SK-N-MC (cell line): ENCODE measurements at regions not wholly inside any gene's neighbourhood (a gene's known extent, or its start where the extent isn't known, plus 50 kb on each side); places are given as distances from the start of the nearest gene placed in this dataset.

Experiments used
- DNase-seq: peaks from one replicate; pipeline ENCODE4 v3.0.0-alpha.2; 2011; ENCODE audit warnings: low read depth, low spot score
- H3K27ac ChIP-seq: fragments of 200-600 bp; sonication (generic); 2 replicates; pipeline ENCODE4 v1.5.1; 2016; ENCODE audit warnings: mixed run types
- H3K36me3 ChIP-seq: fragments of 200-600 bp; sonication (generic); 2 replicates; pipeline ENCODE4 v1.6.1; 2017; ENCODE audit warnings: antibody characterized with exemption, low read length, mixed read lengths; ENCODE audit not compliant: insufficient read depth
- H3K4me3 ChIP-seq: fragments of 200-600 bp; sonication (generic); 2 replicates; pipeline ENCODE4 v1.5.1; 2016
- H3K9ac ChIP-seq: fragments of 200-600 bp; sonication (generic); 2 replicates; pipeline ENCODE4 v1.8.0; 2017; ENCODE audit warnings: mixed run types, mixed read lengths; ENCODE audit not compliant: insufficient read length
- H3K9me3 ChIP-seq: fragments of 200-600 bp; sonication (generic); 2 replicates; pipeline ENCODE4 v1.6.1; 2017; ENCODE audit warnings: low read depth, mild to moderate bottlenecking, antibody characterized with exemption, low read length, moderate library complexity, mixed read lengths
- EZH2 ChIP-seq: fragments of 200-600 bp; sonication (generic); IDR thresholded peaks from one replicate; pipeline ENCODE4 v1.6.1; 2017; ENCODE audit warnings: antibody characterized with exemption
- FOXP2 ChIP-seq: optimal IDR thresholded peaks from 2 replicates; pipeline ENCODE3; 2011; ENCODE audit warnings: mild to moderate bottlenecking, moderate library complexity; ENCODE audit not compliant: insufficient read depth; ENCODE audit errors: extremely low read length, control extremely low read depth
- POLR2AphosphoS5 ChIP-seq: IDR thresholded peaks from 2 replicates; pipeline ENCODE4 v1.6.1; 2012; ENCODE audit warnings: mild to moderate bottlenecking, low read depth, low read length, borderline replicate concordance

DNA sequence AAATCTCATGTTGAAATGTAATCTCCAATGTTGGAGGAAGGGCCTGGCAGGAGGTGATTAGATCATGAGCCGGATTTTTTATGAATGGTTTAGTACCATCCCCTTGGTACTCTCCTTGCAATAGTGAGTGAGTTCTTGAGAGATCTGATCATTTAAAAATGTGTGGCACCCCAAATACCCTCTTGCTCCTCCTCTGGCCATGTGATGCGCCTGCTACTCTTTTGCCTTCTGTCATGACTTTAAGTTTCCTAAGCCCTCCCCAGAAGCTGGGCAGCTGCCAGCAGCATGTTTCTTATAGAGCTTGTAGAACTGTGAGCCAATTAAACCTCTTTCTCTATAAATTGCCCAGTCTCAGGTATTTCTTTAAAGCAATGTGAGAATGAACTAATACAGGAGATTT is 72.6 kb upstream of the FIGN start:
- no peak for DNase-seq
- Histone ChIP-seq H3K9ac (no peak overlapping the region), H3K4me3 (no peak overlapping the region), H3K36me3 (no peaks in the 10 kb centered on the region), H3K9me3 (no peaks in the 10 kb centered on the region), H3K27ac (no peak overlapping the region)
- TF ChIP-seq POLR2AphosphoS5 (no peak), FOXP2 (no peak), EZH2 (no peak)

DNA sequence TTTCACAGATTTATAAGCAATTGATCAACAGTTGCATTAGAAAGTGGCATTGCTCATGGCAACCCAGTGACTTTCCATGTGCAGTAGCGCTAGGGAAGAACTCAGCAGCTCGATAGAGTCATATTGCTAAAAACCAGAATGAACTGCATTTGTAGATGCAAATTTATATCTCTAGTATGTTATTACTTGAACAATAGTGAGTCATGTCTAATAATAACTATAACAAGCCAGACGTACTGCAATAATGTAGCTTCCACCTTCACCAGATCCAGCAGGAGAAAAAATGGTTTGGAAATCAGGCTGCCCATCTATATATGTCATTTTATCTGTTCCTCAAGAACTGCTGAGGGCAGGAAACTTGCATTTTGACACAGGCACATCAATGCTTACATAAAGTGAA is 66.5 kb upstream of the FIGN start:
- Histone ChIP-seq H3K36me3 (no peaks in the 10 kb centered on the region), H3K9ac (no peak overlapping the region), H3K4me3 (no peak overlapping the region), H3K9me3 (no peaks in the 10 kb centered on the region), H3K27ac (no peak overlapping the region)
- no peak for TF ChIP-seq POLR2AphosphoS5
- TF ChIP-seq EZH2 = no peak
- TF ChIP-seq FOXP2 = no peak
- DNase-seq = no peak

DNA sequence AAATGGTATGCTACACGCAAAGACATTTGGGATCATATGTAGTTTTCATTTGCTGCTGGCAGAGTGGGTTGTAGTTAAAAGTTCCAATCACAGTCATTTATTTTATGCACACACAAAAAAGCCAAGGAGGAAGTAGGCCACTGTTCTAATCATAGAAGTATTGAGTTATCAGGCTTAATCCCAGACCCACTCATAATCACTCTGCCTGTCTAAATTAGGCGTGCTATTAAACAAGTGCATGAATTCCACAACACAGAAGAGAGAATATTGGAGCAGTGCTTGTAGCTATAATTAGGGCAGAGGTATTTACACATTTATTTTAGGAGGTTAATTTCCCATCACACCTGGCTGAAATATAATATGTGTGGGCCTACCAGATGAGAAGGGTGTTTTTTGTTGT is 65.7 kb upstream of the FIGN start:
- no peak for DNase-seq
- no peak overlapping the region for H3K9ac ChIP-seq
- H3K9me3 ChIP-seq = no peaks in the 10 kb centered on the region
- TF ChIP-seq EZH2 (no peak), FOXP2 (no peak), POLR2AphosphoS5 (no peak)
- no peak overlapping the region for H3K4me3 ChIP-seq
- H3K27ac ChIP-seq = peak overlapping the region; percentile 29; the same call in 1 of the 2 replicates
- no peaks in the 10 kb centered on the region for H3K36me3 ChIP-seq

GRCh38 chr2:163800951-163801381 is 65.2 kb upstream of the FIGN start:
- DNase-seq = no peak

GRCh38 chr2:163799807-163800206 is 64.0 kb upstream of the FIGN start:
- no peak for DNase-seq
- Histone ChIP-seq H3K36me3 (no peaks in the 10 kb centered on the region), H3K9me3 (no peaks in the 10 kb centered on the region)

More at GRCh38 chr2:163800951-163801381, 65.2 kb upstream of the FIGN start:
- Histone ChIP-seq H3K36me3 (no peaks in the 10 kb centered on the region), H3K9me3 (no peaks in the 10 kb centered on the region), H3K27ac (peak overlapping the region; percentile 29; the same call in 1 of the 2 replicates), H3K4me3 (peak overlapping the region; percentile 37; the same call in 1 of the 2 replicates), H3K9ac (no peak overlapping the region)
- no peak for TF ChIP-seq EZH2
- no peak for TF ChIP-seq FOXP2
- TF ChIP-seq POLR2AphosphoS5 = no peak

DNA sequence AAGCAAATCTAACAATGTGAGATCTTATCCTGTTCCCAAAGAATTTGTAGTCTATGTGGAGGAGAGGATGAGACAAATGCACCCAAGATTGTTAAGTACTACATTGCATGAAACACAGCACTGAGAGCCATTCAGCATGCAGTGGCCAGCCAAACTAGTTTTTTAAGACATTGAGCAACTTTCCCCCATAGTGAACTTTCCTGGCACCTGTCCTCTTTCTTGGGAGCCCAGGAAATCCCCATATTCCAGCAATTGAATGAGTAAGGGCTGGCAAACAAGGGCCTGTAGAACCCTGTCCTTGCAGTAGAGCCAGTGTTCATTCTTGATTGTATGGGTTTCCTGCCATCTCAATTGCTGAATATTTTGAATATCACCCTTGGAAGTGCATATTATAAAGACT is 58.8 kb upstream of the FIGN start:
- no peak overlapping the region for H3K9ac ChIP-seq
- no peaks in the 10 kb centered on the region for H3K9me3 ChIP-seq
- no peaks in the 10 kb centered on the region for H3K36me3 ChIP-seq
- DNase-seq = no peak
- TF ChIP-seq EZH2 (no peak), FOXP2 (no peak), POLR2AphosphoS5 (no peak)
- H3K27ac ChIP-seq = no peak overlapping the region
- H3K4me3 ChIP-seq = no peak overlapping the region

More at GRCh38 chr2:163799807-163800206, 64.0 kb upstream of the FIGN start:
- TF ChIP-seq FOXP2 = no peak
- no peak for TF ChIP-seq EZH2
- no peak for TF ChIP-seq POLR2AphosphoS5
- Histone ChIP-seq H3K27ac (no peak overlapping the region), H3K4me3 (no peak overlapping the region), H3K9ac (no peak overlapping the region)
